Endothelial cell of umbilical vein (primary cell): ENCODE measurements at regions not wholly inside any gene's neighbourhood (a gene's known extent, or its start where the extent isn't known, plus 50 kb on each side); places are given as distances from the start of the nearest gene placed in this dataset.

ENCODE experiments used
- CTCF ChIP-seq, 2 donors: IDR thresholded peaks; 1 replicate in 1 of 2; 2 replicates in 1 of 2; pipeline ENCODE4 v1.5.1; 2011; ENCODE audit warnings: low read length in 2 of 2, mild to moderate bottlenecking in 2 of 2, moderate library complexity in 2 of 2, control low read depth in 1 of 2, inconsistent platforms in 1 of 2, low read depth in 1 of 2; ENCODE audit not compliant: insufficient read depth in 1 of 2; ENCODE audit errors: extremely low read depth in 1 of 2
- EZH2 ChIP-seq: IDR thresholded peaks from 2 replicates; pipeline ENCODE4 v1.6.1; 2012; ENCODE audit warnings: borderline replicate concordance, low read depth, mild to moderate bottlenecking, moderate library complexity, low read length, inconsistent platforms; ENCODE audit not compliant: severe bottlenecking
- JUN ChIP-seq: IDR thresholded peaks from 2 replicates; pipeline ENCODE4 v1.6.1; 2011; ENCODE audit warnings: borderline replicate concordance, low read depth; ENCODE audit not compliant: insufficient read length, insufficient read depth
- POLR2A ChIP-seq: IDR thresholded peaks from 2 replicates; pipeline ENCODE4 v1.6.1; 2012; ENCODE audit warnings: low read depth, mild to moderate bottlenecking, control low read depth, low read length
- POLR2AphosphoS5 ChIP-seq: IDR thresholded peaks from 2 replicates; pipeline ENCODE4 v1.6.1; 2012; ENCODE audit warnings: low read depth, mild to moderate bottlenecking, control low read depth, low read length, moderate library complexity; ENCODE audit not compliant: insufficient read depth
- TF ChIP-seq, protein P1 (sequence below): IDR thresholded peaks from 2 replicates; pipeline ENCODE4 v1.6.1; 2011; ENCODE audit not compliant: insufficient read depth, insufficient read length

- TF ChIP-seq CTCF (IDR thresholded peaks at IDR 0.05; ENCODE audit: extremely low read depth in 1 of 2, insufficient read depth in 1 of 2, low read depth in 1 of 2, low read length in 2 of 2) (no peak), POLR2AphosphoS5 (no peak), POLR2A (no peak), JUN (no peak), EZH2 (no peak)
- TF ChIP-seq, protein P1, sequence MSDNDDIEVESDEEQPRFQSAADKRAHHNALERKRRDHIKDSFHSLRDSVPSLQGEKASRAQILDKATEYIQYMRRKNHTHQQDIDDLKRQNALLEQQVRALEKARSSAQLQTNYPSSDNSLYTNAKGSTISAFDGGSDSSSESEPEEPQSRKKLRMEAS = no peak
Measured at GRCh38 chr3:110400315-110400714, 671.3 kb upstream of the NECTIN3 start.
